ENCODE measurements at regions not wholly inside any gene's neighbourhood (a gene's known extent, or its start where the extent isn't known, plus 50 kb on each side); places are given as distances from the start of the nearest gene placed in this dataset.

- H3K4me3 ChIP-seq (ENCODE audit: insufficient read length, low read depth), result no peak overlapping the region
- no peaks in the 10 kb centered on the region for H3K27me3 ChIP-seq (ENCODE audit: insufficient read depth, insufficient read length)
- H3K4me1 ChIP-seq (ENCODE audit: insufficient read depth, insufficient read length), result no peaks in the 10 kb centered on the region
- no peak for DNase-seq (ENCODE audit: low read depth, low spot score)
- no peaks in the 10 kb centered on the region for H3K36me3 ChIP-seq (ENCODE audit: insufficient read depth, insufficient read length, low read length)
- no peak for TF ChIP-seq ZNF274 (IDR thresholded peaks at IDR 0.05; ENCODE audit: low read depth, low read length)
- no peak for TF ChIP-seq YY1 (IDR thresholded peaks at IDR 0.05; ENCODE audit: insufficient read depth, insufficient read length)
- no peak for TF ChIP-seq SUZ12 (IDR thresholded peaks at IDR 0.05; ENCODE audit: extremely low read depth, insufficient read depth, insufficient read length)
- no peaks in the 10 kb centered on the region for H3K9me3 ChIP-seq (ENCODE audit: insufficient read depth, low read length)
- H3K9ac ChIP-seq (ENCODE audit: insufficient read length, low read depth), result no peak overlapping the region
Observed at GRCh38 chr13:66137384-66137783, 1092.8 kb downstream of the PCDH9 start.

- Histone ChIP-seq H3K9ac (ENCODE audit: insufficient read length, low read depth) (no peak overlapping the region), H3K27me3 (ENCODE audit: insufficient read depth, insufficient read length) (no peaks in the 10 kb centered on the region), H3K4me3 (ENCODE audit: insufficient read length, low read depth) (no peak overlapping the region), H3K36me3 (ENCODE audit: insufficient read depth, insufficient read length, low read length) (no peaks in the 10 kb centered on the region), H3K9me3 (ENCODE audit: insufficient read depth, low read length) (no peaks in the 10 kb centered on the region), H3K4me1 (ENCODE audit: insufficient read depth, insufficient read length) (no peaks in the 10 kb centered on the region)
- no peak for DNase-seq (ENCODE audit: low read depth, low spot score)
- TF ChIP-seq ZNF274 (IDR thresholded peaks at IDR 0.05; ENCODE audit: low read depth, low read length) (no peak), YY1 (IDR thresholded peaks at IDR 0.05; ENCODE audit: insufficient read depth, insufficient read length) (no peak), SUZ12 (IDR thresholded peaks at IDR 0.05; ENCODE audit: extremely low read depth, insufficient read depth, insufficient read length) (no peak)
Observed at GRCh38 chr13:66128692-66129269, 1101.4 kb downstream of the PCDH9 start.

GRCh38 chr13:66128201-66128600 is 1101.9 kb downstream of the PCDH9 start:
- Histone ChIP-seq H3K36me3 (ENCODE audit: insufficient read depth, insufficient read length, low read length) (no peaks in the 10 kb centered on the region), H3K9ac (ENCODE audit: insufficient read length, low read depth) (no peak overlapping the region), H3K4me3 (ENCODE audit: insufficient read length, low read depth) (no peak overlapping the region), H3K9me3 (ENCODE audit: insufficient read depth, low read length) (no peaks in the 10 kb centered on the region), H3K4me1 (ENCODE audit: insufficient read depth, insufficient read length) (no peaks in the 10 kb centered on the region), H3K27me3 (ENCODE audit: insufficient read depth, insufficient read length) (no peaks in the 10 kb centered on the region)
- no peak for DNase-seq (ENCODE audit: low read depth, low spot score)
- TF ChIP-seq ZNF274 (IDR thresholded peaks at IDR 0.05; ENCODE audit: low read depth, low read length) (no peak), YY1 (IDR thresholded peaks at IDR 0.05; ENCODE audit: insufficient read depth, insufficient read length) (no peak), SUZ12 (IDR thresholded peaks at IDR 0.05; ENCODE audit: extremely low read depth, insufficient read depth, insufficient read length) (no peak)

GRCh38 chr13:66117563-66117962 is 1112.6 kb downstream of the PCDH9 start:
- Histone ChIP-seq H3K4me3 (ENCODE audit: insufficient read length, low read depth) (no peak overlapping the region), H3K4me1 (ENCODE audit: insufficient read depth, insufficient read length) (no peaks in the 10 kb centered on the region), H3K9ac (ENCODE audit: insufficient read length, low read depth) (no peak overlapping the region), H3K36me3 (ENCODE audit: insufficient read depth, insufficient read length, low read length) (no peaks in the 10 kb centered on the region), H3K9me3 (ENCODE audit: insufficient read depth, low read length) (no peaks in the 10 kb centered on the region), H3K27me3 (ENCODE audit: insufficient read depth, insufficient read length) (no peaks in the 10 kb centered on the region)
- TF ChIP-seq ZNF274 (IDR thresholded peaks at IDR 0.05; ENCODE audit: low read depth, low read length) (no peak), SUZ12 (IDR thresholded peaks at IDR 0.05; ENCODE audit: extremely low read depth, insufficient read depth, insufficient read length) (no peak), YY1 (IDR thresholded peaks at IDR 0.05; ENCODE audit: insufficient read depth, insufficient read length) (no peak)
- no peak for DNase-seq (ENCODE audit: low read depth, low spot score)

- no peak for DNase-seq (ENCODE audit: low read depth, low spot score)
- no peak overlapping the region for H3K4me3 ChIP-seq (ENCODE audit: insufficient read length, low read depth)
Observed at GRCh38 chr13:66113882-66114526, 1116.1 kb downstream of the PCDH9 start.

GRCh38 chr13:66111628-66112027 is 1118.5 kb downstream of the PCDH9 start:
- Histone ChIP-seq H3K4me1 (ENCODE audit: insufficient read depth, insufficient read length) (no peaks in the 10 kb centered on the region), H3K36me3 (ENCODE audit: insufficient read depth, insufficient read length, low read length) (no peaks in the 10 kb centered on the region), H3K27me3 (ENCODE audit: insufficient read depth, insufficient read length) (no peaks in the 10 kb centered on the region), H3K9me3 (ENCODE audit: insufficient read depth, low read length) (no peaks in the 10 kb centered on the region), H3K4me3 (ENCODE audit: insufficient read length, low read depth) (no peak overlapping the region), H3K9ac (ENCODE audit: insufficient read length, low read depth) (no peak overlapping the region)
- DNase-seq (ENCODE audit: low read depth, low spot score), result no peak
- TF ChIP-seq ZNF274 (IDR thresholded peaks at IDR 0.05; ENCODE audit: low read depth, low read length) (no peak), YY1 (IDR thresholded peaks at IDR 0.05; ENCODE audit: insufficient read depth, insufficient read length) (no peak), SUZ12 (IDR thresholded peaks at IDR 0.05; ENCODE audit: extremely low read depth, insufficient read depth, insufficient read length) (no peak)

More at GRCh38 chr13:66113882-66114526, 1116.1 kb downstream of the PCDH9 start:
- Histone ChIP-seq H3K4me1 (ENCODE audit: insufficient read depth, insufficient read length) (no peaks in the 10 kb centered on the region), H3K27me3 (ENCODE audit: insufficient read depth, insufficient read length) (no peaks in the 10 kb centered on the region), H3K9me3 (ENCODE audit: insufficient read depth, low read length) (no peaks in the 10 kb centered on the region), H3K9ac (ENCODE audit: insufficient read length, low read depth) (no peak overlapping the region), H3K36me3 (ENCODE audit: insufficient read depth, insufficient read length, low read length) (no peaks in the 10 kb centered on the region)
- TF ChIP-seq SUZ12 (IDR thresholded peaks at IDR 0.05; ENCODE audit: extremely low read depth, insufficient read depth, insufficient read length), result no peak

GRCh38 chr13:66106246-66106645 is 1123.9 kb downstream of the PCDH9 start:
- Histone ChIP-seq H3K9me3 (ENCODE audit: insufficient read depth, low read length) (no peaks in the 10 kb centered on the region), H3K36me3 (ENCODE audit: insufficient read depth, insufficient read length, low read length) (no peaks in the 10 kb centered on the region), H3K27me3 (ENCODE audit: insufficient read depth, insufficient read length) (no peaks in the 10 kb centered on the region), H3K9ac (ENCODE audit: insufficient read length, low read depth) (no peak overlapping the region), H3K4me1 (ENCODE audit: insufficient read depth, insufficient read length) (no peaks in the 10 kb centered on the region), H3K4me3 (ENCODE audit: insufficient read length, low read depth) (no peak overlapping the region)
- DNase-seq (ENCODE audit: low read depth, low spot score), result no peak
- no peak for TF ChIP-seq SUZ12 (IDR thresholded peaks at IDR 0.05; ENCODE audit: extremely low read depth, insufficient read depth, insufficient read length)
